HG03066 (cell line): ENCODE measurements at regions not wholly inside any gene's neighbourhood (a gene's known extent, or its start where the extent isn't known, plus 50 kb on each side); places are given as distances from the start of the nearest gene placed in this dataset.
"Not testable (repeated sequence)": the region's sequence is repeated elsewhere in the genome, so short reads cannot be mapped to it uniquely, and the experiment has no call there.

Experiments
- ATAC-seq: cut with Tn5 transposase; IDR thresholded peaks from one replicate; pipeline ENCODE4 v1.9.1; 2021; ENCODE audit warnings: low read depth; ENCODE audit not compliant: unreplicated experiment

DNA sequence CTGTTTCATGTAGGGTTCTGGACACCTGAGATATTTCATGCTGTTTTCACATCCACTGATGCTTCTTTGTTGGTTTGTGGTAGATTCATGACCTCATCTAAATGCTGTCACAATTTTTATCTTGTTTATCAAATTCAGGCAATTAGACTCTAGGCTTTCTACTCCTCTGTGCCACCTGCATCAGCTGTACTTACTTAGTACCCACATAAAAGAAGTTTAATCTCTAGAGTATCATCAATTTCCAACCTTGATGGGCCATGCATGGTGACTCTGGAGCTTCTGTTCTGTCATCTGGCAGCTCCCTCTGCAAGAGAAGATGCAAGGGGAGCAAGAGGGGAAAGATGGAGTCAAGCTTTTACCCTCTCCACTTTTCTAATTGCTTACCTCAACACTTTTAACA lies 195.9 kb upstream of the VWC2 start:
- no peak for ATAC-seq

DNA sequence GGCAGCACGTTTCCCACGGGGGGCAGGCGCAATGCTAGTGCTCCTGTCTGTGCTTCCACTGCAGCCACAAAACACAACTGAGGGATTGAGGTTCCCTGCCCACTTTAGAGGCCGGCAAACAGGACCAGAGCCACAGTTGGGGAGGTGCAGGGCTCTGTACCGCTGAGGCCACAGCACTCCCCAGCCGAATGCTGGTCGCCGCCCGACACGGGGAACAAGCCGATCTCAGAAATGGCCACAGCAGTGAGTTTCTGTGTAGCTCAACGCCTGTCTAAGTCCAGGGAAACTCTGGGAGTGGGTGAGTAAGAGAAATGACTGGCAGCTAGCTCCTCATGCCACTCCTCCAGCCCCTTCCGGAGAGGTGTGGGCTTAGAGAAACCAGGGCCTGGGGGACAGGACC lies 194.0 kb upstream of the VWC2 start:
- ATAC-seq = no peak

DNA sequence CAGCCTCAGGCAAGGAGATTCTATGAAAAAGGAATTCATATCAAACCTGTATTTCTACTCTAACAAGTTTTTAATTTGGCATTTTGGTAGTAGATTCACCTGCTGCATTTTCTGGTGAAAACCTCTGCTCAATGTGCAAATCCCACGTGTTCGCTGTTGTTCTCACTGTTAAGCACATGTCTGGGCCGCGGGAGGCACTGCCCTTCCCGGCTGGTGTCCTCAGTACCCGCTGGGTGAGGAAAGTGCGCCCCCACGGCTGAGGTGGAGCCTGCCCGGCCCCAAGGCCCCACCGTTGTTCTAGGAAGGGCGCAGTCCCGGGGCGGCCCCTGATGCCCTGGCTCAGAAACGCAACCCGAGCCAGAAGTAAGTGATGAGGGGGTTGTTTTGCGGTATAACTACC lies 193.4 kb upstream of the VWC2 start:
- ATAC-seq = no peak

DNA sequence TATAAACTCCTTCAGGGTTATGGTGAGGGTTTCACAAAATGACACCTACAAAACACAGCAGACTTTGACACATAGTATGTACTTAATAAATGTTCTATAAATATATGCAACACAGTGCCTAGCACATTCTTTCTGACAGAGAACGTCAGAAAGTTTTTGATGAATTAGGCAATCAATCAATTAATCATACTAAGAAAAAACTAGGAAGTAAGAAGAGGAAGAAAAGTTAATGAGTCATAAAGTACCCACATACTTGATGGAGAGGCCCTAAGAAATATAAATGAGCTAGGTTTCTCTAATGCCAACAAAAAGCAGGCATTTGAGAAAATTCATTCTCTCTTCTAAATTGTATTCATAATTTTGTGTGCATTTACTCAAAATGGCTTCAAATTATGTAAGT lies 192.7 kb upstream of the VWC2 start:
- ATAC-seq = no peak

DNA sequence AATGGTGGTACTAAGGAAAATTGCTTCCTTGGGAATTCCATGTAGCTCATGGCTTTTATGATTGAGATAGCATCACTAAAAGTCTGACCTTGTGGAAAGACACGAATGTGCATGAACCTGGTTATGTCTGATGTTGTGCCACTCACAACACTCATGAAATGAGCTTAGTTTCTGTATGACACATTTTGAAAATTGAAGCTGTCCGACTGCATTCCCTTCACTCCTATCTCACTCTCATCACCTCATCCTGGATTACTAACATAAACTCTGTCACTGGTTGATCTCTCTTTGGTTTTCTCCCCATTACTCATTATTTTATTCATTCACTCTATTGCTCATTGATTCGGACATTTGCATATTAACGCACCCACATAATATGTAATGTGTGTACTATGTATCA lies 190.0 kb upstream of the VWC2 start:
- no peak for ATAC-seq

DNA sequence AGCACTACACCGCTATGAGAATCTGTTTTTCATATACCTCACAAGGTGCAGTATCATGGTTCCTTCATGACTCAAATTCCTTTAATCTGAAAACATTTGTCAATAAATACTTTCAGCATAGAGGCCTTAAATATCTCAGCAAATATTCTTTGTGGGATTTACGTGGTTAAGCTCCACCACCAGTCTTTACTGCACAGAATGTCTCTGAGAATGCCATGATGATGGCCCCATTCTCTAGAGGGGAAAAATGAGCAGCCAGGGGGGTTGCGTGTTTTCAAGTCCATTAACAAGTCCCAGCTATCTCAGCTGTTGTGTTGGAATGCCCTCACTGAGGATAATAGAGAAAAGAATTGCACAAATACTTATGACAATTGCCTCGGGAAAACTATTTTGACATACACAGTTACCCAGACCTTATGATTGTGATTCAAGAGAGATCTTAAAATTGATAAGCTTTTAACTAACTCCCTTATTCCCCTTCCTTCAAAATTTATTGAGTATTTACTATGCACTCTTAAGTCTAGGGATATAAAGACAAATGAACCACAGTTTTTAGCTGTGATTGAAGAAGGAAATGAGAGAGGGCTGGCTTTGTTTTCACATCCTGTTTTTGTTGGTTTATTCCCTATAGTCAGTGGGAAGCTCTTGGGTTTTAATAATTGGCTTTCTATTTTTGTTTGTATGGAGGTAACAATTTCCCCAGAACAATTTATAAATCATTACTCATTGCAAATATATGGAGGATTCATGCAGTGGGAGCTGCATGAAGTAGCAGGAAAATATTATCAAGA lies 176.5 kb upstream of the VWC2 start:
- no peak for ATAC-seq

DNA sequence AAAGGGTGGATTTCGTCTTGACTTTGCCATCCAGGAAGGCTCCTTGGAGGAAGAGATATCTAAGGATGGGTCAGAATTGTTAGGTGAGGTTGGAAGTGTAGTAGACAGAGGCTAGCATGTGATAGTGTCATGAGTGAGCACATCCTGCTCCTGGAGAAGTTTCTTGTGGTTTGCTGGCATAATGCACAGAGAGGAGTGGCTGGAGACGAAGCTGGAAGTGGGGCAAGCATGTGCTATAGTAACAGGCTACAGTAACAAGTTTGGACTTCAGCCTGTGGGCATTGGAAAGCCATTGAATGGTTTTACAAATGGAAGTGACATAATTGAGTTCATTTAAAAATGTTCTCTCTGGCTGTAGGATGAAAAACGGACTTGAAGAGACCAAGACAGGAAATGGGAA lies 175.6 kb upstream of the VWC2 start:
- ATAC-seq = no peak

DNA sequence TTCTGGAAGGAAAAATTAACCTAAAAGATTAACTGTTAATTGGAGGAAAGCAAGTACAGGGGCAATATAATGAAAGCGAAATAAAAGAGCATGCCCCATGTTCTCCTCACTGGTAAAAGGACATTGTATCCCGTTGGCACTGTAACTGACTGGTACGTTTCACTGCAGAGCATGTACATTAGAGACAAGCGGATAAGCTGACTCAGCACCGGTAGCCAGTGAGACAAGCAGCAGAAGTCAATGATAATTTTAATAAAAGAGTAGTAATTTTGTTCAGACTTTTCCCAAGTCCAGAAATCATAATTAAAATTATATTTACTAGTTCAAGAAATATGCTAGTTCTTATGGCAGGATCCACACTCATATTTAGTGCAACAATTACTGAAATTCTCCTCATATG lies 161.5 kb upstream of the VWC2 start:
- no peak for ATAC-seq

DNA sequence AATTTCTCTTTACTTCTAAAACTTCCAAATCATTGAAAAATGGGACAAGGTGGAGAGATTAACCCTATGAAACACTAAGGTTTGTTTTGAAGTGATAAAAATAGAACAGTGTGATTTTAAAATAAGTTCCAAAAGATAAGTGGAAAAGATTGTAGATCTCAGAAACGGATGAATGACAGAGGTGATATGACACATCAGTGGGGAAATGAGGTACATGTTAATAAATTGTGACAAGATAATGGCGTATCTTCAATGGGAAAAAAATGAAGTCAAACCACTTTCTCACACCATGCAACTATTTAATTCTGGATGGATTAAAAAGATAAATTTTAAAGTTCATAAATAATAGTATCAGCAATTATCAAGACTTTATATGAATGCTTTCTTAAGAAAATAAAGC lies 159.7 kb upstream of the VWC2 start:
- ATAC-seq = no peak

DNA sequence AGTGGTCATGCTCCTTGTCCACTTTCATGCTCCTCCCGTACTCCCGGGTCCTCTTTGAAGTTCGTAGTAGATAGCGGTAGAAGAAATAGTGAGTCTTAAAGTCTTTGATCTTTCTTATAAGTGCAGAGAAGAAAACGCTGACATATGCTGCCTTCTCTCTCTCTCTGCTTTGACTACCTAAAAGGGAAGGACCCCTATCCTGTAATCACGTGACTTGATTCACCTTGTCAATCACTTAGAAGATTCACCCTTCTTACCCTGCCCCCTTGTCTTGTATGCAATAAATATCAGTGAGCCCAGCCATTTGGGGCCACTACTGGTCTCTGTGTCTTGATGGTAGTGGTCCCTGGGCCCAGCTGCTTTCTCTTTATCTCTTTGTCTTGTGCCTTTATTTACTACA lies 158.5 kb upstream of the VWC2 start:
- ATAC-seq = not testable (repeated sequence)

DNA sequence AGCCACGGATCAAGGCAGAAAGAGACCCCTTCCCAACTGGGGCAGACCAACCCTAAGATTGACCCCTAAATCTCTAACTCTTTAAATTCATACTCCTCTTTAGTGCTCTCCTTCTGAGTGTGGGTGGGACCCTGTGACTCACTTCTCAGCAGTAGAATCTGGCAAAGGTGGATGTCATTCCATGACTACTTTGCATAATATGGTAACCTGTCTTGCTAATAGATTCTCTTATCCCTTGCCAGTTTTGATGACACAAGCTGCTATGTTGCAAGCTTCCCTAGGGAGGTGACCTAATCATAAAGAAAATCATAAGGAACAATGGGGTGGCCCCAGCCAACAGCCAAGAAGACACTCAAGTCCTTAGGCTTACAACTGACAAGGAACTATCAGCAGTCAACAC lies 155.4 kb upstream of the VWC2 start:
- ATAC-seq = no peak

DNA sequence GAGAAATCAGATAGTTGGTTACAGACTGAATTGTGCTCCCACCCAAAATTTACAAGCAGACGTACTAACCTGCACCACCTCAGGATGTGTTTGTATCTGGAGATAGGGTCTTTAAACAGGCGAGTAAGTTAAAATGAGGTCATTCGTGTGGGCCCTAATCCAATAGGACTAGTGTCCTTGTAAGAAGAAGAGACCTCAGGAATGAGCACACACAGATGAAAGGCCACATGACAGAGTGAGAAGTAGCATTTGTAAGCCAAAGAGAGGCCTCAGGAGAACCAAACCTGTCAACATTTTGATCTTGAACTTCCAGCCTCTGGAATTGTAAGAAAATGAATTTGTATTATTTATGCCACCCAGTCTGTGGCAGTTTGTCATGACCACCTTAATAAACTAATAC lies 149.5 kb upstream of the VWC2 start:
- ATAC-seq = no peak

DNA sequence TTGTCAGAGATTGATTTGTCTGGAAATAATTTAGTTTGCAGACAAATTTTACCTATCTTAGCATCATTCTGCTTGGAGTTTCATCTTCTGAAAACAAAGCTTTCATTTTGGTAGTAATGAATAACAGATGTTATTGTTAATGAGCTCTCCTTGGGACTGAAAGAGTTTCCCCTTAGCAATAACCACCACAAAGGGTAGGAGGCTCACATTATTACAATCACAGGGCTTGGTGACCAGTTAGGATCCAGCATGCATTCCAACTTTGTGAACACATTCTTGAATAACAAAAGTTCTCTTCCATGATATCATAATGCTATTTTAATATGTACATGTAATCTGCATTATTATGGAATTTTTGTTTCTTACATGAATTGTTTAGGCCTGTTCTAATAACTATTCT lies 148.8 kb upstream of the VWC2 start:
- ATAC-seq = no peak

DNA sequence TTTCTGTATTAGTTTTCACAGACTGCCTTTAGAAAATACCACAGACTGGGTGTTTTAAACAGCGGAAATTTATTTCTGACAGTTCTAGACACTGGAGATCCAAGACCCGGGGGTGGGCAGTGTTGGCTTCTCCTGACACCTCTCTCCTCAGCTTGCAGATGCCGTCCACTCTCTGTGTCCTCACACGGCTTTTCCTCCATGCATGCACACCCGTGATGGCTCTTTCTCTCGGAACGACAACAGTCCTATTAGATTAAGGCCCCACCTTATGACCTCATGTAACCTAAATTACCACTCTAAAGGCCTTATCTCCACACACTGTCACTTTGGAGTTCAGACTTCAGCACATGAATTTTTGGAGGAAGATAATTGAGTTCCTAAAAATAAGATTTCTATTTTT lies 142.9 kb upstream of the VWC2 start:
- no peak for ATAC-seq

DNA sequence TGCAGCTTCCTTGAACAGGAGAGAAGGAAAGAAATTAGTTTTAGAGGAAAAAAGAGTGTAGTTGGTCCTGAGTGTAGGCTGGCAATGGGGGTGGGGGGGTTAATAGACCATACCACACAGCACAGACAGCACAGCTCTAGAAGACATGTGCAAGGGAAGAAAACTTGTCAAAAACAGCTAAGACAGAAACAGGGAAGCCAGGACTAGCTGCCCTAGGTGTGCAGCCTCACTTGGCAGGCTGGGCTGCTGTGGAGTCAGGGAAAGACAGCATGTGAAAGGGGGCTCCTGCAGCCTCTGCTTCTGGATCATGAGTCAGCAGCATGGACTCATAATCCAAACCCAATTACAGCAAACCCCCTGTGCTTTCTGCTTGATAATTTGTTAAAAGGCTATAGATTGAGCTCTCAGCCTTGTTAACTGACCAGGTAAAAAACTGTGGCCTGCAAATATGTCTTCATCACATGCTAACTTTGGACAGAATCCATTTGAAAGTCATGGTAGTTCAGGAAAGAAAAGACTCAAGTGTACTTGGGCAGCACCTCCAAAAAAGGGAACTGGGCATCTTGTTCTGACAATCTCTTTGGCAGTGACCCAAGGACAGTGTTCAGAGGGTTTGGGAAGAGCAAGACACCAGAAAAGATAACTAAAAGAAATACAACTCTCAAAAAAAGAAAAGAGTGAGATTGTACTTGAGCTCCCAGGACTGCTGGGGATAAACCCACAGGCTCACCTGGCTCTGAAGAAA lies 142.2 kb upstream of the VWC2 start:
- no peak for ATAC-seq

DNA sequence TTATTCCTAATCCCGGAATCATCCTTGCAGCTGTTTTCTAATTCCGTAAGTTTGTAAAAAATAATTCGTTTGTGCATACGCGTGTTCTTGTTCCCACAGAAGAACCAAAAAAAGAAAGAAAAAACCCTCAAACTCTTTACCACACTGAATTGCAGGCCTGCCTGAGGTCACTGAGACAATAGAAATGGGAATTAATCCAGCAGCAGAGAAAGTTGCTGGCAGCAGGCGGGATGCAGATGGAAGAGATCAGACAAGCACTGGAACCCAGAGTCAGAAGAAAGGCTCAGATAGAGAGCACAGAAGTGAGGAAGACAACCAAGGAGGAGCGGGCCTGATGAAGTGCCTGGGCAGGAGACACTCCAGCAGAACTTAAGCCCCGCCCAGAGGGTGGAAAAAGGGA lies 141.5 kb upstream of the VWC2 start:
- ATAC-seq = no peak

DNA sequence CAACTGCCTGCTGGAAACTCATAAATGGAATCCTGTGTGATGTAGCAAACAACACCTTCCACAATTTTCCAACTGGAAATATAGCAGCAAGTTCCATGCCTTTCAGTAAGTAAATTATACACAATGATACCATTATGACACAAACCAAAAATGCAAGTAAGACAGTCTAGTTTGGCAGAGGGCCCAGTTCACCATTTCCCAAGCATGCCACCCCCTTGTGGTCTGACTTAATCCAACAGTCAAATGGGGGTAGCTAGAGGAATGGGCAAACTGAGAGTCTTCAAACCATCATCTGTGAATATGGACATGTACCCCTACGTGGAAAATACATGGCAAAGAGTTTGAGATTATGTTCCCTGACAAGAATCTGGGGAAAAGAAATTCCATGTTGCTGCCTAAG lies 137.6 kb upstream of the VWC2 start:
- ATAC-seq = no peak

DNA sequence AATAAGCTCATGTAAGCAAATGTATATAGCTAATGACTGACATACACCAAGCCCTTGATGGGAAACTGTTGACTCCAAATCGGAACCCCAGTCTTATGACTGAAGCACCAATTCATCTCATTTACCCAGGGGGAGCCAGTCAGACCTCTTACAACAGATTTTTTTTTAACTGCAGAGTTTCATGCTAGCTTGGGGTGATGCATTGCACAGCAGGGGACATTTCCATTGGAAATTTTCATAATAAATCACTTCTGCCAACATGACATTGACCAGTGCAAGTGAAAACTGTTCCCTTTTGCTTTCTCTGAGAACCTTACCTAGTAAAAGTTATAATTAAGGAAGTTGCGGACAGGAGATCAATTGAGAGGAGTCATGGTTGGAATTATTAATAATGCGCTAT lies 137.0 kb upstream of the VWC2 start:
- ATAC-seq = no peak

DNA sequence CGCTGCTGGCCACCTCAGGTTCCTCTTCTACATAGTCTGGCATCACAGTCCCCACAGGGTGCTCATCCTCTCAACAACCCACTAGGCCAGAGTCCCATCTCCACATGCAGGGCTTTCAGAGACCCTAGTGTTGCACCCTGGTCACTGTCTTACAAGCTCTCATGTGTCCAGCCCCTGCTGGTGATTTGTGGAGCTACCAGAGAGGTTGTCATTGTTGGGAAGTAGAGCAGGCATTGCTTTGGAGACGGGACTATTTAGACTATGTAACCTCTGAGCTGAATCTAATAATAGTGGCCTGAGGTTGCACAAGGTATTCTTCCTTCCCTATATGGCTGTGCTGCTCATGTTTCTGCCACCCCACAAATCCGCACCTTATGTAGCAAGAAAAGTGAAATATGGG lies 135.3 kb upstream of the VWC2 start:
- ATAC-seq = no peak

DNA sequence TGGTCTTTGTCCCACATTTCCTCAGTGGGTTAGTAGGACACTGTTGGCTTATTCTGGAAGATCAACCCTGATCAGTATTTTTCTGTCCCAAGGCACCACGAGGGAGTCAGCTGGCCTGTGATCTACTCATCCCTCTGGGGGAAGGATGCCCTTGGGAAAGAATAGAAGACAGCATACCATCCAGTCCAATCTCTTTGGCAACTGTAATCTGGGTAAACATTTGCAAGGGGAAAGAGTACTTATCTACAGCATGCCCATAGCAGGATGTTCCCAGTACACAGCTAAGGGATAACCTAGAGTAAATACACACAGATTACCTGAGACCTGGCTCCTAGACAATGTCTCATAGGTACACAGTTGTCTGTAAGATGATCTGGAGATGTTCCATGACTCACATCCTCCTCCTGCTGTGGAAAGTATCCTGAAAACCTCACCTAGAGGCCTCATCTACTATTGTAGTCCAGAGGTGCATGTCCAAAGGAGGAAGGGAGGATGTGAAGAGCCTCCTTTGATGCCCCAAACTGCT lies 134.3 kb upstream of the VWC2 start:
- no peak for ATAC-seq

DNA sequence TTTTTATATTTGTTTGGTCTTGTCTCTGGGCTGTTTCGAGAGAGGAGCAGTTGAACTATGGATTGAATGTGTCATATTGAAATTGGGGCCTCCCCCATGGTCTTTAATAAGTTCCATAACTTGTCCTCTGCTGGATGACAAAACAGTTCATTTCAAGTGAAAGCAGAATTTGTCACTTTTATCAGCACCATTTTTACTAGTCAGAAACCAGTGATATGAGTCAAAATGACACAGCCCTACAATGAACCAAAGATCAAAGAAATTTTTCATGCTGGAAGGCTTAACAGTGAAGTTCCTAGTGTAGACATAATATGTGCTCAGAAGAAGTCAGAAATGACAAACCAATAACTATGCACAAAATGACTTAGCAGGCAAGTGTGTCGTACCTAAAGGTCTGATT lies 133.6 kb upstream of the VWC2 start:
- no peak for ATAC-seq

DNA sequence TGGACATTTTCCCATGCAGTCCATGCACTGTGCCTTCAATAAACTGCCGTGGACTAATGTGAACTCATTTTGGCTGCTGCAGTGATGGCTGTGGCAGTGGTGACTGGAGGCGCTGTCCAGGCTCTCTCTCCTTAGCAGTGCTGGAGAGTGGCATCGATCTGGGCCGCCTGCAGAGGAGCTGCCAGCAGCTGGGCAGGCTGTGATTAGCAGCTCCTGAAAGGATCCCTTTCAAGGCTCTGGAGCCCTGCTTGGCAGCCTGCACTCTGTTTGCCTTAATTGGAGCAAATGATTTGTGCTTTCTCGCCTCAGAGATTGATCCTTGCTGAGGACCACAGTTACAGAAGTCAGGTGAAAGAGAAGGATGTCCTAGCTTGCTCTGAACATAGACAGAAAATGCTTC lies 130.1 kb upstream of the VWC2 start:
- no peak for ATAC-seq
